NCI-H510A treated with DMSO at 0.1 percent for 48 hours (cell line): ENCODE measurements at regions not wholly inside any gene's neighbourhood (a gene's known extent, or its start where the extent isn't known, plus 50 kb on each side); places are given as distances from the start of the nearest gene placed in this dataset.
"Not testable (repeated sequence)": the region's sequence is repeated elsewhere in the genome, so short reads cannot be mapped to it uniquely, and the experiment has no call there.

Experiments used
- DNase-seq: peaks from one replicate; lab custom pipeline; 2025; lab: John Stamatoyannopoulos, UW

DNA sequence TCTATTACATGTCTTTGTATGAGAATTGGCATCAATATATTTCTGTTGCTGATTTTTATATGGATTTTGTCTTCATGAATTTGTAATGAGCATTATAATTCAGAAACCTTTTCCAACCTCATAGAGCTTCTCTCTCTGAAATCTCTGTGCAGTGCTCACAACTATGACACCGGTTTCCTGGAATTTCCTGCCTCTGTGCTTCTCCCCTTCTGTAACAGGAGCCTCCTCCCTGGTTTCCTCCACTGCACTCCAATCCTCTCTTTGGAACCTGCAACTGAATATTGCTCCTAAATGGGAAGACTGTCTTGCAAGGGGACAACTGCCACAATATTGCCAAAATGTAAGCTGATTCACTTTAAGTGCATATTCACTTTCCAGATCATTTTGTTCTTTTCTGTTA, 1147.9 kb downstream of the UQCRFS1 start:
- DNase-seq = no peak

DNA sequence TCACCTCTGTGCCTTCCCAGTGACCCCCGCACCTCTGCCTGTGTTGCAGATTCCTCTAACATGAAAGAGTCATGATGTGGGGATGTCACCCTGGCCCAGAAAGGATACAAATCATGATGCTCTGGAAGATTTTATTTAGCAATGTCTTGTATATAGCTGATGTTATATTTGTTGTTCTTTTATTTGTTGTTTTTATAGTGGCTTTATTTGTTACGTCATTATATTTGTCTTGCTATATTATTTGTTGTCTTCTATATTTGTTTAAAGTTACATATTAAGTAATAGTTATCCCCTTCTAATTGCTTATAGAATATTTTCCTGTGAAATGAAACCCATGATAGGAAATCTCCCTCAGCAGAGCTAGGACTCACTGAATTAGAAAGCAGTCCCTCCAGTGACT, 1149.2 kb downstream of the UQCRFS1 start:
- no peak for DNase-seq

DNA sequence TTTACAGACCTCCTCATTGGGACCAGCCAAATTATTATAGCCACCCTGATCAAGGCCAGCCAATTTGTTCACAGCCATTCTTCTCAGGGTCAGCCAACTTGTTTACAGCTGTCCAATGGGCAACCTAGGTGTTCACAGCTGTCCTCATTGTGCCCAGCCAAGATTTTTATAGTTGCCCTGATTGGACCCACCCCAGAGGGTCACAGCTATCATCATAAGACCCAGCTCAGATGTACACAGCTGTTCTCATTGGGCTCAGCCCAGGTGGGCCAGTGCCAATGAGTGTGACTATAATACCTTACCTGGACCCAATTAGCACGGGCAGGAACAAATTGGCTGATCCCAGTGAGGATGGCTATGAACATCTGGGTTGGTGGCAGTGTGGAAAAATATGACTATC, 1151.8 kb downstream of the UQCRFS1 start:
- DNase-seq = no peak

DNA sequence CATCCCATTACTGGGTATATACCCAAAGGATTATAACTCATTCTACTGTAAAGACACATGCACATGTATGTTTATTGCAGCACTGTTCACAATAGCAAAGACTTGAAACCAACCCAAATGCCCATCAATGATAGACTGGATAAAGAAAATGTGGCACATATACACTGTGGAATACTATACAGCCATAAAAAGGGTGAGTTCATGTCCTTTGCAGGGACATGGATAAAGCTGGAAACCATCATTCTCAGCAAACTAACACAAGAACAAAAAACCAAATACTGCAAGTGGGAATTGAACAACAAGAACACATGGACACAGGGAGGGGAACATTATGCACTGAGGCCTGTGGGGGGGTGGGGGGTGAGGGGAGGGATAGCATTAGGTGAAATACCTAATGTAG, 1155.9 kb downstream of the UQCRFS1 start:
- not testable (repeated sequence) for DNase-seq

DNA sequence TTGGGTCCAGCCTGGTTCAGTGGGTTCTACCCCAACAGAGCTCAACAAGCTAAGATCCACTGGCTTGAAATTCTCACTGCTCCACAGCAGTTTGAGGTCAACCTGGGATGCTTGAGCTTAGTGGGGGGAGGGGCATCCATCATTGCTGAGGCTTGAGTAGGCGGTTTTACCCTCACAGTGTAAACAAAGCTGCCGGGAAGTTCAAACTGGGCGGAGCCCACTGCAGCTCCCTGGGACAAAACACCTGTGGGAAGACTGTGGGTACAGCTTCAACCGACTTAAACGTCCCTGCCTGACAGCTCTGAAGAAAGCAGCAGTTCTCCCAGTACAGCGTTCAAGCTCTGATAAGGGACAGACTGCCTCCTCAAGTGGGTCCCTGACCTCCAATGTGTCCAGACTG, 1161.9 kb downstream of the UQCRFS1 start:
- DNase-seq = no peak

DNA sequence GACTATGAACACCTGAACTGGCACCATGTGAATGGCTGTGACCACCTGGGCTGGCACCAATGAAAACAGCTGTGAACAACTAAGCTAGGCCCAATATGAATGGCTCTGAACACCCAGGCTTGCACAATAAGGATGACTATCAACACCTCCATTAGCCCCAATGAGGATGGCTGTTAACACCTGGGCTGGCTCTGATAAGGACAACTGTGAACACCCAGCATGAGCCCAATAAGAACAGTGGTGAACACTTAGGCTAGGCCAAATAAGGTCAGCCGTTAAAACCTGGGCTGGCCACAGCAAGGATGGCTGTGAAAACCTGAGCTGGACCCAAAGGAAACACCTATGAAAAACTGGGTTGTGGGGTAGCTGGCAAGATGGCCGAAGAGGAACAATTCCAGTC, 1163.1 kb downstream of the UQCRFS1 start:
- no peak for DNase-seq

DNA sequence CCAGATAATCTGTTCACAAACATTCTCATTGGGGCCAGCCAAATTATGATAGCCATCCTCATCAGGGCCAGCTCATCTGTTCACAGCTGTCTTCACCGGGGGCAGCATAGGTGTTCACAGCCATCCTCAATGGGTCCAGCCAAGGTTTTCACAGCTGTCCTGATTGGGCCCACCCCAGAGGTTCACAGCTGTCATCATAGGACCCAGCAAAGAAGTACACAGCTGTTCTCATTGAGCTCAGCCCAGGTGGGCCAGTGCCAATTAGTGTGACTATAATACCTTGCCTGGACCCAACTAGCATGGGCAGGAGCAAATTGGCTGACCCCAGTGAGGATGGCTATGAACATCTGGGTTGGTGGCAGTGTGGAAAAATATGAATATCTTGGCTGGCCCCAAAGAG, 1166.0 kb downstream of the UQCRFS1 start:
- DNase-seq = no peak

DNA sequence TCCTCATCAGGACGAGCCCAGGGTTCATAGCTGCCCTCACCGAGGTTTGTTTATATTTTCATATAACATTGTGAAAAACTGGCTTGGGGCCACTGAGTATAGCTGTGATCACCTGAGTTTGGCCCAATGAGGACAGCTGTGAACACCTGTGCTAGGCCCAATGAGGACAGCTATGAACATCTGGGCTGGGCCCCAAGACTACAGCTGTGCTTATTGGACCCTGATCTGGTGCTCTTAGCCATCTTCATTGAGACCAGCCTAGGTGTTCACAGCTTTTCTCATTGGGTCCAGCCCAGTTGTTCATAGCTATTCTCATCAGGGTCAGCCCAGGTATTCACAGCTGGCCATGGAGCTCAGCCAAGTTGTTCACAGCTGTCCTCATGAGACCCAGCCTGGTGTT, 1167.3 kb downstream of the UQCRFS1 start:
- DNase-seq = no peak

DNA sequence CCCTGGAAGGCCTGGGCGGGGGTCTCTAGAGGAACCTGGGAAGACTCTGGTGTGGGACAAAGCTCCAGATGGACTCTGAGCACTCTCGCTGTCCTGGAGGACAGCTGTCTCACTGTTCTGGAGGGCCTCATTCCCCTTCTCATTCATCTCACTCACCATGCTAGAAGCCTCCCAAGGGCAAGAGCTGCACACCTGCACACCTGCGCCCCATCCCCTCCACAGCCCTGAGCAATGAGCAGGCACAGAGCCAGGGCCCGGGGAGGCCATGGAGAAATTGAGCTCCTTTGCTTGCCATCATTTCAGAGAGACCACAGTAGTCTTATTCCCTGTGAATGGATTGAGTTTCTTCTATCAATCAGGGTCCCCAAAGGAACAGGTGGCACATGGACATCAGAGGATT, 1168.5 kb downstream of the UQCRFS1 start:
- DNase-seq = no peak

DNA sequence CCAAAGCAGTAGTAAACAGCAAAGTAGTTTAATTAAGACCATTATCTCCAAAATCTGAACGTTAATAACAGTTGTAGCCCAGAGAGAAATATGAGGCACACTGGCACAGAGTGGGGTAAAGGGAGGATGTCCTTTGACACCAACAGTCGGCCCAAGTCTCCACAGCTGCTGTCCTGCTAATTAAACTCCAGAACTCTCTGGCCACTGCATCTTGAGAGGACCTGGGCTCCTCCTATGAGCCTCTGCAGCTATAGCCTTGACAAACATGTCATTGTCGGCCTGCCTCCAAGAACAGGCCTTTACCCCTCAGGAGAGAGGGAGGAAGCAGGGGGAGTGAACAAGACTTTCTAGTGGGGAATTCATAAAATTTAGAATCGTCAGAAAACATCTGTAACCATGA, 1170.4 kb downstream of the UQCRFS1 start:
- no peak for DNase-seq

DNA sequence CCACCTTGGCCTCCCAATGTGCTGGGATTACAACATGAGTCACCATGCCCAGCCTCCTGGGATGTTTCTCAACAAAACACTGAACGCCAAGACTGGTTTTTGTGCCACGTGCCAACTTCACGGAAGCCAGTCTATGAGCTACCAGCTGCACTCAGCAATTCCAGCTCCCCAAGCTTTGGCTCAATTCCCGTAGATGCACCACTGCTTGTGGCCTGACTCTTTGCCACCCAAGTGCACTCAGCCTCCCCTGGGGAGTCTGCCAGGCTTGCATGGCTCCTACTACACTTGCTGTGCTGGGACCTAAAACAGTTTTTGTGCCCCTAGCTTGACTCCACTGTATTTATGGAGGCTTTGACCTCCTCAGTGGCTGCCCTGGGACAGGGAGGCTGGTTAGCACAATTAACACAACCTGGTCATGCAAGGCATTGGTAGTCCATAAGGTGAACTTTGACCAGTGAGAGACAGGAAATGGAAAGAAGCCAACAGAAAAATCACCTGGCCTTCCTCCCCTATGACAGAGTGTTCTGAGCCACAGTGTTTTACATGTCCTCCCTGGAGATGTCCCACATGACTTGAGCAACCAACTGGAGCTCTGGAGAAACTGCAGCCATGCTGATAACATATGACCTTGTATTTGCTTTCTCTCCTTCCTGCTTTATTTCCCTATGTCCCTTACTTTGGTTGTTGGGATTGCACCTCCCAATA, 1173.1 kb downstream of the UQCRFS1 start:
- DNase-seq = no peak

DNA sequence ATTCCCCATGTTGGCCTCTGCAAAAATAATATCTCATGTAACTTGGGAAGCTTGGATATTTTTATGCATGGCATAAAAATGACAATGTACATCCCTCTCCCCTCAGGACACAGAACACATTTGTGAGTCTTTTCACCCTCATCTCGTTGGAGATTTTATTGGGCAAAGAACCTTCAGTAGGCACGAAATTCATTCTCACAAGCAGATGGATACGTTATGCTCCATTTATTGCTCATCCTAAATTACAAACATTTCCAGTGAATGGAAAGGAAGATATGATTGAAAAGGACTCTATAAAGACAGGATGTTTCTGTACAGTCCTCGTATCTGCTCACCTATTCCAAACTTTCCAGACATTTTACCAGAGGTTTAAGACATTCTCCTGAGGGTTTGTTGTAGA, 1175.8 kb downstream of the UQCRFS1 start:
- no peak for DNase-seq

DNA sequence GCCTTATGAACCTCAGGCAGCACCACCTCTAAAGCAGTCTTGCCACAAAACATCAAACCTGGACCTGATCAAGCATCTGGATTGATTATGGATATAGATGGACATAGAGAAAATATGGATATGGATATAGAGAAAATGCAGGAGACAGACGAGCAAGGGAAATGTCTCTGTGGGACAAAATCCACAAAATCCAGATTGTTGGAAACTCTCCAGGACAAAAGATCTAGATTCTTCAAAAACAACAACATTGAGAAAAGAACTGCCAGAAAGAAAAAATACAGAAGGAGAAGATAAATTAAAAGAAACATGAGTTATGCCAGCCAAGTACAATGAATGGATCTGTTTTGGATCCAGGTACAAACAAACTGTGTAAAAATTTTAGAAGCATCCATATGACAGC, 1176.5 kb downstream of the UQCRFS1 start:
- DNase-seq = no peak

DNA sequence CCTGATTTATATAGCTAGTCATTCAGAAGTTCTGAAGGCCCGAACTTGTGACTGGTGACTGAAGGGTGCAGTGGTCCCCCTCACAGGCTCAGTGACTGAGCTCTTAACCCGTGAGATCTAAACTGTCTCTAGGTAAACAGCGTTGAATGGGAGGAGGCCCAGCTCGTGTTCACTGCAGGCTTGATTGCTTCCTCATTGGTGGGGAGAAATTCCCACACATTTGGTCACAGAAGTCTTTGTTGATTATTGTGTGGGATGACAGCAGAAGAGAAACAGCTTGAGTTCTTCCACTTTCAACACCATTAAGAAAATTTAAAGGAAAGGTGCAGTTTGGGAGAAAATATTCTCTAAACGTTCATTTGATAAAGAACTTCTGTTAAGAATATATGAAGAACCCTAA, 1178.0 kb downstream of the UQCRFS1 start:
- no peak for DNase-seq

DNA sequence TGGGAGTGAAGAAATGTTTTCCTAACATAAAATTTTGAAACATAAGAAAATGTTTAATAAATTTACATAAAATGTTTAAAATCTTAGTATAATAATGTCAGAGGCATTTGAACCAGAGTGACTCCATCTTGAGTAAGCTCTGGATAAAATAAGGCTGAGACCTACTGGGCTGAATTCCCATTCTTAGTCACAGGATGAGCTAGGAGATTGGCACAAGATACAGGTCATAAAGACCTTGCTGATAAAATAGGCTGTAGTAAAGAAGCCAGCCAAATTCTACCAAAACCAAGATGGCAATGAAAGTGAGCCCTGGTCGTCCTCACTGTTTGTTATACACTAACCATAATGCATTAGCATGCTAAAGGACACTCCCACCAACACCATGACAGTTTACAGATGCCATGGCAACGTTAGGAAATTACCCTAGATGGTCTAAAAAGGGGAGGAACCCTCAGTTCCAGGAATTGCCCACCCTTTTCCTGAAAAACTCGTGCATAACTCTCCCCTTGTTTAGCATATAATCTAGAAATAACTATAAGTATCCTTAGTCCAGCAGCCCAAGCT, 1184.0 kb downstream of the UQCRFS1 start:
- DNase-seq = no peak

DNA sequence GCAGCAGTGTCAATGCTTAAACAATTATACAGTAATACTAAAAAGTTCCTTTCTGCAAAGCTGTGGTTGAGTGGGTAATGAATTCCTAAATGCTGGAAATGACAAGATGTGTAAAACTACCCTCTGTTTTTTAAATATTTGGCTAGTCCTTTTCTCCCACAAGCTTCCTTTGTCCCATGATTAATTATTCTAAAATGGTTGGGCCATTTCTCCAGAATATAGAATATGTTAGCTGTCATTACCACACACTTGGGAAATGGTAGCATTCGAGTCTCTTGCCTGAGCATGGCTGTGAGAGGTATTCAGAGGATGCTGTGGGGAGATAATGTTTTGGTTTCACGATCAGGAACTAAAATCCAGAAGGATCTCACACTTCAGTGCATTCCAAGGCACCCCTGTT, 1185.8 kb downstream of the UQCRFS1 start:
- no peak for DNase-seq

DNA sequence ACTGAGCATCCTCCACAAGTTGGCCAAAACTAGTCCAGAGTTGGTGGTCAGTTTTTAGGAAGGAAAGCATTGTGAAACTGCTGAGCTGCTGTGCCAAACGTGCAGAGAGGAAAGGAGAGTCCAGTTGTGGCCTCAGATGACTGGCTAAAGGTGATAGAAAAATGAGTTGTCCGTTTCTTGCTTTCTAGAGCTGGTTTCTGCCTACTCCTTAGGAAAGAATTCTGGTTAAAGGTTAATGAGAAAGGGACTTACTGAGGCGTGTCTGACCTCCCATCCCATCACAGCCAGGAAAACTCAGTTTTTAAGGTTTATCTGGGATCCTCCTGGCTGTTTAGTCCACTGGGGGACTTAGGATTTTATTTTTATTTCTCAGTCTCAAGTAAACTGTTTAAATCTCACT, 1186.3 kb downstream of the UQCRFS1 start:
- no peak for DNase-seq

DNA sequence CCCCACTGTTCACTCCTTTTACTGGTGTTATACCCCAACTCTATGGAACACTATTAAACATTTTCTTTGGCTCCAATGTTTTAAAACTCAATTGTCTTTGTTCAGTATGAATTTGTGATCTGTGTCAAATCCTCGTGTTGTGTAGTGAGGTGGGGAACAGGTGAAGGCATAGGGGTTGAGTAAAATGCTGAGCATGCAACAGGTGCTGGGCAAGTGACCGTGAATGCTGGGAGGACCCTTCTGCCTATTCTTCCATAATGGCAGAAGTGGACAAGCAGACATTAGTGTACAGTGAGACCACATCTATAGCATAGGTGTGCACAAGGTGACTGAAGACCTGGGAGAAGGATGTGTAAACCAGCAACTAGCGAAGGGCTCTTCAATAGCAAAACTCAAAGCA, 1188.0 kb downstream of the UQCRFS1 start:
- DNase-seq = no peak

DNA sequence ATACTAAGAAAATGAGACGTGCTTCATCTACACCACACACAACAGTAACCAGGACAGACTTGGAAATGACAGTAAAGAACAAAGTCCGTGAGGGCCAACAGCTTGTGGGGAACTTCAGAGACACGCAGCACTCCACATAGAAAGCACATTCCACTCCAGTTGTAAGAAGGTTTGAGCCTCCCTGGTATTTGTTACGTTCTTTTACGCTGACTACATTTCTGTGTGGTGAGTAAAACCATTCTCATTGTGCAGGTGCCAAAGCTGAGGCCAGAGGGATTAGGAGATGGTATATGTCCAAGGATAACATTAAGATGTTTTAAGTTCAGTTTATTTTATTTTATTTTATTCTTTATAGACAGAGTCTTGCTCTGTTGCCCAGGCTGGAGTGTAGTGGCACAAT, 1189.9 kb downstream of the UQCRFS1 start:
- DNase-seq = no peak

DNA sequence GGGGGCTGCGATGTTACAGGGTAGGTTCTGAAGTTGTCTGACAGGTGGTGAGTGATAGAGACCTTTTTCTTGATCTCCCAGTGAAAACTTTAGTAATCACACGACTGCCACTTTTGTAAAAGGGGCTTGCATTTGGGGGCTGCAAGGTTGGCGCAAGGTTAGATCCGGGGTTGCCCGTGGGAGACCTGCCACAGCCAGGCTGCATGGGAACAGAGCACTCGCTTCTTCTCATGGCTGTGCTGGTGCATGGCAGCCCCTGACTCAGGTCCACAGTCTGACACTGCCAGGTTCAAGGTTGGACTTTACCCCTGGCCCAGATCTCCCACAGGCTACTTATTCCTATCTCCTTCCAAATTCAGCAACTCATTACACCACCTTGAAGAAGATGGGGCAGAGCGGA, 1190.4 kb downstream of the UQCRFS1 start:
- DNase-seq = no peak

DNA sequence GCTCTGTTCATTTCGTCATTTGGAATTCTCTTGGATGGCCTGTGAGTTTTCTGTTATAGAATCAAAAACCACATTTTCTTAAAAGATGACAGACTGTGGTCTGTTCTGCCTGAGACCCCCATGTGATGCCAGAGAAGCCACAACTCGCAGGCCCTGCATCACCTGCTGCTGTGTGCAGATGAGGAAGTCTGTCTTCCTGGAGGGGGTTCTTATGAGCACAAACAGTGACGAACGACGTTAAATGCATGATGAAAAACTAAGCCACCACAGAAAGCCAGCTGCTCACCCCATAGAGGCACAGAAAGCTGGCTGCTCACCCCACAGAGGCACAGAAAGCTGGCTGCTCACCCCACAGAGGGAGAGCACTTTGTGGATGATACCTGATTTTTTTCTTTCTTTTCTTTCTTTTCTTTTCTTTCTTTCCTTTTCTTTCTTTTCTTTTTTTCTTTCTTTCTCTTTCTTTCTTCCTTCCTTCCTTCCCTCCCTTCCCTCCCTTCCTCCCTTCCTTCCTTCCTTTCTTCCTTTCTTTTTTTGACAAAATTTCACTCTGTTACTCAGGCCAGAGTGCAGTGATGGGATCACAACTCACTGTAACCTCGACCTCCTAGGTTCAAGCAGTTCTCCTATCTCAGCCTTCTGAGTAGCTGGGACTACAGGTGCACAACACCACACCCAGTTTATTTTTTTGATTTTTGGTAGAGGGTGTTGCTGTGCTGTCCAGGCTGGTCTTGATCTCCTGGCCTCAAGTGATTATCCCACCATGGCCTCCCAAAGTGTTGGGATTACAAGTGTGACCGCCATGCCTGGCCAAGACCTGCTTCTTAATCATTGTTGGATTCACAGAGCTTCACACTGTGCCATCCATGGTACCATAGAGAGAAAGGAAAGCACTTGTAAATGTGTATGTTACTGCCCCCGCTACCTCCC, 1191.4 kb downstream of the UQCRFS1 start:
- no peak for DNase-seq

DNA sequence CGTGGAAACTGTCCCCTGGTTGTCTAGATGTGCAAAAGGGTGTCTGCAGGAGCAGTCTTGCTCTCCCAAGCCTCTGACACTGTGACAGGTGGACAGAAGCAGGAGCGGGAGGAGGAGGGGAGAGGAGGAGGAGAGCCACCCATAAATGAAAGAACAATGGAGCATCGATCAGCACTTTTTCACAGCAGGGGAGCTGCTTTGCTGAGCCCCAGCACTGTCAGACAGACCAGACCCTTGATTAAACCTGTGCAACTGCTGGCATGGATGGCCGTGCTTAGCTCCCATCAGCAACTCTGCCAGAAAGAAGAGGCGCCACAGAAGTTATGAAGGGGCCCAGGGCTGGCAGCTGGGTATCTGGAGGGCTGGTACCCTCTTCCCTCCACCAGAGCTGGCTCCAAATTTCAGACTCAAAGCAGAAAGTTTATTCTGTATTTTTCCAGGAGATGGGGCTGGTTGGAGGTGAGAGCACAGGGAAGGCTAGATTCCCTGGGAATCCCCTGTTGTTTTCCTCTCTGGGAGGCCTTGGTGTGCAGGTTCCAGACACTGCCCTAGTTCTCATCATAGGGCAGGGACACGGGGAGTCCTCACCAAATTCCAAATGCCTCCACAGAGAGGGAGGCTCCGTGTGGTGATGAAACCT, 1192.2 kb downstream of the UQCRFS1 start:
- no peak for DNase-seq

DNA sequence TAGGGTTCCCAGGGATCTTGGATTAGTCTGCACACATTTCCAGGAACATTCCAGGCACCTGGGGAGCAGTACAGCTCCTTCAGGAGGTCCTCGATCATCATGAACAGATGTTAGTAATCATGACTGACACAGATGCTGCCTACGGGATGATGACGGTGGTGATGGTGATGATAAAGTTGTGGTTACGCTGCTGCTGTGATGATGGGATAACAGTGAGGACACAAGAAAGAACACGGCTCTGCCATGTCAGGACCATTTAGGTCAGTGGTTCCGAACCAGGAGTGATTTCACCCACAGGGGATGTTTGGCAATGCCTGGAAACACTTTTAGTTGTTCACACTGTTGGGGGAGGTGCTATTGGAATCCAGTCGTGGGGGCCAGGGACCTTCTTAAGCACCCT, 1193.0 kb downstream of the UQCRFS1 start:
- no peak for DNase-seq
